ENCODE measurements at regions not wholly inside any gene's neighbourhood (a gene's known extent, or its start where the extent isn't known, plus 50 kb on each side); places are given as distances from the start of the nearest gene placed in this dataset.

GRCh38 chr6:71211799-71212198, 76.8 kb upstream of the OGFRL1 start:
- ChIA-PET CTCF (no interaction called here), POLR2A (ENCODE audit: unreplicated experiment) (no interaction called here)
- no peak overlapping the region for H3K4me3 ChIP-seq (ENCODE audit: low read length)
- DNase-seq, result no peak
- TF ChIP-seq CTCF (conservative IDR thresholded peaks at IDR 0.05; ENCODE audit: low read depth, low read length) (no peak), EZH2 (IDR thresholded peaks at IDR 0.05; ENCODE audit: low read length, unreplicated experiment) (no peak), EZH2phosphoT487 (IDR thresholded peaks at IDR 0.05; ENCODE audit: borderline replicate concordance, low read length) (no peak)
- no peaks in the 10 kb centered on the region for H3K9me2 ChIP-seq (replicated peaks; ENCODE audit: low read length)
- no peaks in the 10 kb centered on the region for H4K20me1 ChIP-seq (ENCODE audit: low read length)
- no peak overlapping the region for H3K27ac ChIP-seq (ENCODE audit: low read length)
- no peaks in the 10 kb centered on the region for H3K79me2 ChIP-seq (ENCODE audit: low read length)
- H3F3A ChIP-seq (ENCODE audit: low read length, unreplicated experiment), result no peaks in the 10 kb centered on the region
- no peaks in the 10 kb centered on the region for H3K4me1 ChIP-seq (ENCODE audit: insufficient read depth, low read length)
- no TSS peak for BruUV-seq (replicated peaks)
- no peaks in the 10 kb centered on the region for H3K27me3 ChIP-seq (ENCODE audit: low read length)
- no peak overlapping the region for H3K9ac ChIP-seq (ENCODE audit: low read length)
- H3K9me3 ChIP-seq (ENCODE audit: low read length), result no peaks in the 10 kb centered on the region
- intact Hi-C loops (cut with micrococcal nuclease), result no loop called here
- no peak overlapping the region for H2AFZ ChIP-seq (ENCODE audit: low read length)
- ATAC-seq, result no peak
- H3K36me3 ChIP-seq (ENCODE audit: low read depth, low read length), result no peaks in the 10 kb centered on the region
- H3K4me2 ChIP-seq (ENCODE audit: low read length), result no peak overlapping the region

GRCh38 chr6:71220466-71220865, 68.1 kb upstream of the OGFRL1 start:
- Histone ChIP-seq H3K4me3 (ENCODE audit: low read length) (no peak overlapping the region), H3K4me2 (ENCODE audit: low read length) (no peak overlapping the region), H3K36me3 (ENCODE audit: low read depth, low read length) (no peaks in the 10 kb centered on the region), H3K79me2 (ENCODE audit: low read length) (no peaks in the 10 kb centered on the region), H2AFZ (ENCODE audit: low read length) (no peak overlapping the region), H3K4me1 (ENCODE audit: insufficient read depth, low read length) (peaks cover 13% of the 10 kb centered on the region), H3K9ac (ENCODE audit: low read length) (no peak overlapping the region), H4K20me1 (ENCODE audit: low read length) (no peaks in the 10 kb centered on the region), H3K27ac (ENCODE audit: low read length) (no peak overlapping the region), H3F3A (ENCODE audit: low read length, unreplicated experiment) (no peaks in the 10 kb centered on the region), H3K27me3 (ENCODE audit: low read length) (no peaks in the 10 kb centered on the region), H3K9me3 (ENCODE audit: low read length) (no peaks in the 10 kb centered on the region), H3K9me2 (replicated peaks; ENCODE audit: low read length) (no peaks in the 10 kb centered on the region)
- ChIA-PET POLR2A (ENCODE audit: unreplicated experiment) (no interaction called here), CTCF (no interaction called here)
- intact Hi-C loops (cut with micrococcal nuclease), result no loop called here
- DNase-seq, result no peak
- TF ChIP-seq EZH2phosphoT487 (IDR thresholded peaks at IDR 0.05; ENCODE audit: borderline replicate concordance, low read length) (no peak), EZH2 (IDR thresholded peaks at IDR 0.05; ENCODE audit: low read length, unreplicated experiment) (no peak), CTCF (conservative IDR thresholded peaks at IDR 0.05; ENCODE audit: low read depth, low read length) (no peak)
- BruUV-seq (replicated peaks), result no TSS peak
- no peak for ATAC-seq

- no peaks in the 10 kb centered on the region for H4K20me1 ChIP-seq (ENCODE audit: low read length)
- H3K79me2 ChIP-seq (ENCODE audit: low read length), result no peaks in the 10 kb centered on the region
- ATAC-seq (peak; percentile 83), DNase-seq (peak; percentile 52)
- H3K27me3 ChIP-seq (ENCODE audit: low read length), result no peaks in the 10 kb centered on the region
- intact Hi-C loops (cut with micrococcal nuclease), result no loop called here
- peaks cover 18% of the 10 kb centered on the region for H3K4me1 ChIP-seq (ENCODE audit: insufficient read depth, low read length)
- ChIA-PET POLR2A (ENCODE audit: unreplicated experiment) (no interaction called here), CTCF (no interaction called here)
- no peak overlapping the region for H2AFZ ChIP-seq (ENCODE audit: low read length)
- no peak for TF ChIP-seq EZH2 (IDR thresholded peaks at IDR 0.05; ENCODE audit: low read length, unreplicated experiment)
- TF ChIP-seq EZH2phosphoT487 (IDR thresholded peaks at IDR 0.05; ENCODE audit: borderline replicate concordance, low read length), result no peak
- no peak for TF ChIP-seq CTCF (conservative IDR thresholded peaks at IDR 0.05; ENCODE audit: low read depth, low read length)
- no peaks in the 10 kb centered on the region for H3K36me3 ChIP-seq (ENCODE audit: low read depth, low read length)
- H3K27ac ChIP-seq (ENCODE audit: low read length), result 0 out of 2 replicates have a peak overlapping the region, but pooled peaks have one; percentile 8
- no peaks in the 10 kb centered on the region for H3K9me3 ChIP-seq (ENCODE audit: low read length)
- BruUV-seq (replicated peaks), result no TSS peak
- H3K9me2 ChIP-seq (replicated peaks; ENCODE audit: low read length), result no peaks in the 10 kb centered on the region
- H3K4me3 ChIP-seq (ENCODE audit: low read length), result no peak overlapping the region
- H3K9ac ChIP-seq (ENCODE audit: low read length), result no peak overlapping the region
- peak overlapping the region; percentile 48 for H3K4me2 ChIP-seq (ENCODE audit: low read length)
- no peaks in the 10 kb centered on the region for H3F3A ChIP-seq (ENCODE audit: low read length, unreplicated experiment)
Observed at GRCh38 chr6:71222671-71223070, 65.9 kb upstream of the OGFRL1 start.
